ENCODE measurements at regions not wholly inside any gene's neighbourhood (a gene's known extent, or its start where the extent isn't known, plus 50 kb on each side); places are given as distances from the start of the nearest gene placed in this dataset.

- TF ChIP-seq CTCF (IDR thresholded peaks at IDR 0.05), result no peak
- no peak for TF ChIP-seq POLR2A (IDR thresholded peaks at IDR 0.05)
Measured at GRCh38 chr12:86421333-86421732, 165.1 kb upstream of the MGAT4C start.
